Erythroblast (primary cell): ENCODE measurements at regions not wholly inside any gene's neighbourhood (a gene's known extent, or its start where the extent isn't known, plus 50 kb on each side); places are given as distances from the start of the nearest gene placed in this dataset.

ENCODE experiments used
- GATA1 ChIP-seq: IDR thresholded peaks from 2 replicates; pipeline ENCODE4 v1.6.1; 2011; ENCODE audit warnings: low read depth, mild to moderate bottlenecking, control low read depth, low read length, moderate library complexity
- POLR2A ChIP-seq: IDR thresholded peaks from 2 replicates; pipeline ENCODE4 v1.6.1; 2011; ENCODE audit warnings: mild to moderate bottlenecking, low read length

- no peak for TF ChIP-seq POLR2A
- TF ChIP-seq GATA1, result no peak
These were observed 1215.3 kb downstream of the BRD1 start for GRCh38 chr22:48612077-48612995.
